CD14-positive monocyte (primary cell): ENCODE measurements at regions not wholly inside any gene's neighbourhood (a gene's known extent, or its start where the extent isn't known, plus 50 kb on each side); places are given as distances from the start of the nearest gene placed in this dataset.

Experiments
- DNase-seq, 3 donors: peaks; one replicate each; pipeline ENCODE4 v3.0.0-alpha.2; 2011 to 2022
- H2AFZ ChIP-seq: 2 replicates; pipeline ENCODE4 v1.6.0; 2012; ENCODE audit warnings: mild to moderate bottlenecking, low read depth, low read length, inconsistent platforms; ENCODE audit not compliant: insufficient read depth, poor library complexity, severe bottlenecking
- H3K27ac ChIP-seq, 2 donors: 1 replicate in 1 of 2; 2 replicates in 1 of 2; pipeline ENCODE4 v1.5.1; 2012 to 2013; ENCODE audit warnings: low read length in 2 of 2, control low read depth in 1 of 2, inconsistent platforms in 1 of 2, low read depth in 1 of 2, mild to moderate bottlenecking in 1 of 2
- H3K27me3 ChIP-seq, 2 donors: one replicate each; pipeline versions ENCODE4 v1.6.0 to v1.6.1; 2011 to 2013; ENCODE audit warnings: low read length in 2 of 2; ENCODE audit not compliant: control insufficient read depth in 2 of 2, insufficient read depth in 2 of 2
- H3K36me3 ChIP-seq, 2 donors: replicated peaks in 1 of 2; 1 replicate in 1 of 2; 2 replicates in 1 of 2; pipeline versions ENCODE4 v1.5.1 to v1.6.1; 2012 to 2013; ENCODE audit warnings: low read length in 2 of 2, control low read depth in 1 of 2, inconsistent platforms in 1 of 2, mild to moderate bottlenecking in 1 of 2; ENCODE audit not compliant: insufficient read depth in 2 of 2, control insufficient read depth in 1 of 2
- H3K4me1 ChIP-seq, 2 donors: 1 replicate in 1 of 2; 2 replicates in 1 of 2; pipeline versions ENCODE4 v1.5.1 to v1.6.1; 2012 to 2013; ENCODE audit warnings: low read length in 2 of 2, control low read depth in 1 of 2, inconsistent platforms in 1 of 2, mild to moderate bottlenecking in 1 of 2, moderate library complexity in 1 of 2; ENCODE audit not compliant: insufficient read depth in 2 of 2, control insufficient read depth in 1 of 2
- H3K4me2 ChIP-seq: replicated peaks from 2 replicates; pipeline ENCODE3; 2012; ENCODE audit warnings: low read length, moderate library complexity, mild to moderate bottlenecking; ENCODE audit not compliant: poor library complexity, severe bottlenecking; ENCODE audit errors: extremely low read depth
- H3K4me3 ChIP-seq, 3 experiments: fragments of 200-600 bp in 1 of 3; sonication (generic) in 1 of 3; replicated peaks in 1 of 3; 1 replicate in 2 of 3; 2 replicates in 1 of 3; pipeline ENCODE4 v1.5.1; 2011 to 2013; ENCODE audit warnings: low read length in 3 of 3, mild to moderate bottlenecking in 3 of 3, control low read depth in 2 of 3, low read depth in 2 of 3, inconsistent platforms in 1 of 3, moderate library complexity in 1 of 3
- H3K79me2 ChIP-seq: 2 replicates; pipeline ENCODE4 v1.6.0; 2012; ENCODE audit warnings: mild to moderate bottlenecking, control low read depth, inconsistent platforms, low read length, moderate library complexity; ENCODE audit not compliant: insufficient read depth
- H3K9ac ChIP-seq: 2 replicates; pipeline ENCODE4 v1.6.0; 2017; ENCODE audit warnings: low read length, mild to moderate bottlenecking; ENCODE audit not compliant: insufficient read depth, poor library complexity, severe bottlenecking
- H3K9me3 ChIP-seq, 2 donors: replicated peaks in 1 of 2; 1 replicate in 1 of 2; 2 replicates in 1 of 2; pipeline versions ENCODE4 v1.5.1 to v1.6.1; 2012 to 2013; ENCODE audit warnings: low read length in 2 of 2, control low read depth in 1 of 2; ENCODE audit not compliant: control insufficient read depth in 1 of 2, insufficient read depth in 1 of 2
- H4K20me1 ChIP-seq: 2 replicates; pipeline ENCODE4 v1.6.0; 2012; ENCODE audit warnings: mild to moderate bottlenecking, low read length, control low read depth, moderate library complexity; ENCODE audit not compliant: insufficient read depth
- H3K27ac Mint-ChIP-seq, 7 donors: one replicate each; pipeline ENCODE4 v1.8.0; 2020; ENCODE audit warnings: mild to moderate bottlenecking in 7 of 7, mixed read lengths in 7 of 7, moderate library complexity in 6 of 7, inconsistent platforms in 2 of 7
- H3K27me3 Mint-ChIP-seq, 3 donors: one replicate each; pipeline ENCODE4 v1.8.0; 2021 to 2022; ENCODE audit warnings: low read depth in 3 of 3, mild to moderate bottlenecking in 3 of 3, mixed read lengths in 3 of 3, moderate library complexity in 3 of 3, inconsistent platforms in 1 of 3
- H3K36me3 Mint-ChIP-seq, 2 donors: one replicate each; pipeline ENCODE4 v1.8.0; 2020; ENCODE audit warnings: mixed read lengths in 2 of 2, inconsistent platforms in 1 of 2, mild to moderate bottlenecking in 1 of 2
- H3K4me1 Mint-ChIP-seq: one replicate; pipeline ENCODE4 v1.8.0; 2020; ENCODE audit warnings: mild to moderate bottlenecking, mixed read lengths
- H3K4me3 Mint-ChIP-seq, 2 donors: one replicate each; pipeline ENCODE4 v1.8.0; 2020; ENCODE audit warnings: mild to moderate bottlenecking in 2 of 2, mixed read lengths in 2 of 2, moderate library complexity in 1 of 2
- H3K9me3 Mint-ChIP-seq, 7 donors: one replicate each; pipeline ENCODE4 v1.8.0; 2020 to 2022; ENCODE audit warnings: mixed read lengths in 7 of 7, mild to moderate bottlenecking in 6 of 7, moderate library complexity in 6 of 7, inconsistent platforms in 2 of 7
- WGBS: methylation state at CpG from one replicate; pipeline ENCODE4 v1.1.5; 2013; ENCODE audit warnings: missing lambda C conversion rate; ENCODE audit not compliant: insufficient coverage; 5-methylcytosine and 5-hydroxymethylcytosine counted together
- intact Hi-C, 2 donors: fragments of 100-400 bp; cut with micrococcal nuclease; formaldehyde crosslinking; loops; one replicate each; pipeline versions ENCODE4 v1.15.0 to v1.15.1; 2023
- TF ChIP-seq, protein P1 (sequence below): fragments of 200-600 bp; IDR thresholded peaks from one replicate; pipeline ENCODE4 v1.8.0; 2022; ENCODE audit warnings: antibody characterized with exemption, mild to moderate bottlenecking

DNA sequence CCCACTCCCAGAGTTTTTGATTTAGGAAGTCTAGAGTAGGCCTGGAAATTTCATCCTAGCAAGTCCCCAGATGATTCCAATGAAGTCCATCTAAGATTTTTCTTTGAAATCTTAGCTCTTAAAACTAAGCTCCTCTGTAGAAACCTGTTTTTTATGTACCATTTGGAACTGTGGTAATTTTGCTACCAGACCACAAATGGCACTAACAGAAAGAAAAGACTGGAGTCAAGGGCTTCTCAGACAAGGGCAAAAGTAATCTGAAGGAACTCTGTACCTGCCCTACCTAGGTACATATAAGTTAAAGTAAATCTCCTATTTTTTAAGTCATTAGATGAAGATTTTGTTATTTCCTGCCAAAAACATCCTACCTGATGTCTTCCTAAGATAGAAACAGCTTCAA lies 155.0 kb upstream of the HTR1E start:
- Histone ChIP-seq H3K27ac (no peak overlapping the region), H3K4me1 (no peaks in the 10 kb centered on the region), H3K4me2 (no peak overlapping the region), H3K27me3 (no peaks in the 10 kb centered on the region), H3K4me3 (no peak overlapping the region), H3K9me3 (no peaks in the 10 kb centered on the region), H4K20me1 (no peaks in the 10 kb centered on the region), H3K9ac (no peak overlapping the region), H3K36me3 (no peaks in the 10 kb centered on the region), H3K79me2 (no peaks in the 10 kb centered on the region), H2AFZ (no peak overlapping the region)
- no peaks in the 10 kb centered on the region for H3K36me3 Mint-ChIP-seq
- H3K4me3 Mint-ChIP-seq, result no peak overlapping the region
- TF ChIP-seq, protein P1, sequence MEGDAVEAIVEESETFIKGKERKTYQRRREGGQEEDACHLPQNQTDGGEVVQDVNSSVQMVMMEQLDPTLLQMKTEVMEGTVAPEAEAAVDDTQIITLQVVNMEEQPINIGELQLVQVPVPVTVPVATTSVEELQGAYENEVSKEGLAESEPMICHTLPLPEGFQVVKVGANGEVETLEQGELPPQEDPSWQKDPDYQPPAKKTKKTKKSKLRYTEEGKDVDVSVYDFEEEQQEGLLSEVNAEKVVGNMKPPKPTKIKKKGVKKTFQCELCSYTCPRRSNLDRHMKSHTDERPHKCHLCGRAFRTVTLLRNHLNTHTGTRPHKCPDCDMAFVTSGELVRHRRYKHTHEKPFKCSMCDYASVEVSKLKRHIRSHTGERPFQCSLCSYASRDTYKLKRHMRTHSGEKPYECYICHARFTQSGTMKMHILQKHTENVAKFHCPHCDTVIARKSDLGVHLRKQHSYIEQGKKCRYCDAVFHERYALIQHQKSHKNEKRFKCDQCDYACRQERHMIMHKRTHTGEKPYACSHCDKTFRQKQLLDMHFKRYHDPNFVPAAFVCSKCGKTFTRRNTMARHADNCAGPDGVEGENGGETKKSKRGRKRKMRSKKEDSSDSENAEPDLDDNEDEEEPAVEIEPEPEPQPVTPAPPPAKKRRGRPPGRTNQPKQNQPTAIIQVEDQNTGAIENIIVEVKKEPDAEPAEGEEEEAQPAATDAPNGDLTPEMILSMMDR, result no peak
- H3K27me3 Mint-ChIP-seq, result peaks cover 0 to 1% (median 0%) of the 10 kb centered on the region in 3 donors
- H3K4me1 Mint-ChIP-seq, result no peaks in the 10 kb centered on the region
- H3K27ac Mint-ChIP-seq, result no peak overlapping the region
- peaks cover 0 to 11% (median 2%) of the 10 kb centered on the region in 7 donors for H3K9me3 Mint-ChIP-seq
- intact Hi-C loops, result no loop called here
- no peak for DNase-seq

DNA sequence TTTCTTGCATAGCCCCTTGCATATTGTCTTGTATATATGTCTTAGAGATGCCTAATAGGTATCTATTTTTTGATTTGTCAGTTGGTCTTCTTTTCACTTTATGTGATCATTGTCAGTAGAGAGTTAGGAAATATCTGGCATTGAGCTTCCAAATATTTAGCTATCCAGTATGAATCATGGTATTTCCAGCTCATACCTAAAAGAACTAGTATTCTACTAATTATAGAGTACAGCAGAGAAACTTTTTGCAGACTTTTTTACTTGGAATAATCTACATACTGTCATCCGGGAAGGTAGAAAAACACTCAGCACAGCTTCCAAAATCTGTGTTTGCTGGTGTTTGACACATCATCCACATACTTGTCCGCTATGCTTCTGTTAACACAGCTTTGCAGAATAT lies 156.4 kb upstream of the HTR1E start:
- Mint-ChIP-seq H3K36me3 (no peaks in the 10 kb centered on the region), H3K27me3 (peaks cover 0 to 1% (median 0%) of the 10 kb centered on the region in 3 donors), H3K4me3 (no peak overlapping the region), H3K9me3 (peaks cover 0 to 11% (median 4%) of the 10 kb centered on the region in 7 donors), H3K27ac (no peak overlapping the region), H3K4me1 (no peaks in the 10 kb centered on the region)
- no peak overlapping the region for H3K4me3 ChIP-seq
- H3K4me2 ChIP-seq, result no peak overlapping the region
- H3K36me3 ChIP-seq, result no peaks in the 10 kb centered on the region
- intact Hi-C loops, result no loop called here
- H3K9ac ChIP-seq, result no peak overlapping the region
- no peak overlapping the region for H3K27ac ChIP-seq
- H2AFZ ChIP-seq, result no peak overlapping the region
- TF ChIP-seq, protein P1, result no peak
- no peaks in the 10 kb centered on the region for H3K4me1 ChIP-seq
- WGBS, result no CpG with 5 or more reads among the region's 2 CpGs
- no peak for DNase-seq
- no peaks in the 10 kb centered on the region for H4K20me1 ChIP-seq
- H3K79me2 ChIP-seq, result no peaks in the 10 kb centered on the region
- no peaks in the 10 kb centered on the region for H3K27me3 ChIP-seq
- no peaks in the 10 kb centered on the region for H3K9me3 ChIP-seq
